Effector memory CD8-positive, alpha-beta T cell (primary cell): ENCODE measurements at regions not wholly inside any gene's neighbourhood (a gene's known extent, or its start where the extent isn't known, plus 50 kb on each side); places are given as distances from the start of the nearest gene placed in this dataset.

ENCODE experiments used
- ATAC-seq: fragments of 150-1000 bp; cut with Tn5 transposase; replicated peaks from 2 replicates; pipeline ENCODE4 v1.10.0; 2021; ENCODE audit warnings: mild to moderate bottlenecking, moderate library complexity
- DNase-seq, 3 experiments: peaks; one replicate each; pipeline ENCODE4 v3.0.0; 2021
- H3K27ac Mint-ChIP-seq, 2 donors: one replicate each; pipeline ENCODE4 v1.8.0; 2022; ENCODE audit warnings: mild to moderate bottlenecking in 2 of 2, mixed read lengths in 2 of 2, moderate library complexity in 2 of 2
- H3K27me3 Mint-ChIP-seq, 2 donors: one replicate each; pipeline ENCODE4 v1.8.0; 2022; ENCODE audit warnings: mixed read lengths in 2 of 2
- H3K36me3 Mint-ChIP-seq: one replicate; pipeline ENCODE4 v1.8.0; 2022; ENCODE audit warnings: mild to moderate bottlenecking, moderate library complexity, mixed read lengths; ENCODE audit not compliant: insufficient read depth
- H3K4me1 Mint-ChIP-seq, 2 donors: one replicate each; pipeline ENCODE4 v1.8.0; 2022; ENCODE audit warnings: low read depth in 2 of 2, mixed read lengths in 2 of 2
- H3K4me3 Mint-ChIP-seq, 2 donors: one replicate each; pipeline ENCODE4 v1.8.0; 2022; ENCODE audit warnings: mild to moderate bottlenecking in 2 of 2, mixed read lengths in 2 of 2, moderate library complexity in 2 of 2
- H3K9me3 Mint-ChIP-seq, 2 donors: one replicate each; pipeline ENCODE4 v1.8.0; 2022; ENCODE audit warnings: mixed read lengths in 2 of 2

GRCh38 chr10:120993089-120993488, 141.9 kb downstream of the WDR11 start:
- peaks cover 0 to under 1% of the 10 kb centered on the region in 2 donors for H3K4me1 Mint-ChIP-seq
- peaks cover 6 to 33% of the 10 kb centered on the region in 2 donors for H3K27me3 Mint-ChIP-seq
- no peak for ATAC-seq
- H3K4me3 Mint-ChIP-seq: no peak overlapping the region
- no peaks in the 10 kb centered on the region for H3K36me3 Mint-ChIP-seq
- H3K9me3 Mint-ChIP-seq: no peaks in the 10 kb centered on the region
- DNase-seq: no peak
- H3K27ac Mint-ChIP-seq: no peak overlapping the region

- Mint-ChIP-seq H3K9me3 (no peaks in the 10 kb centered on the region), H3K36me3 (no peaks in the 10 kb centered on the region), H3K27me3 (peaks cover 10 to 57% of the 10 kb centered on the region in 2 donors), H3K4me3 (no peak overlapping the region), H3K4me1 (no peaks in the 10 kb centered on the region), H3K27ac (no peak overlapping the region)
- ATAC-seq: no peak
- no peak for DNase-seq
These were observed 144.6 kb downstream of the WDR11 start for GRCh38 chr10:120995768-120996167.

GRCh38 chr10:120996456-120997034, 145.4 kb downstream of the WDR11 start:
- no peak overlapping the region for H3K27ac Mint-ChIP-seq
- no peaks in the 10 kb centered on the region for H3K9me3 Mint-ChIP-seq
- ATAC-seq (no peak), DNase-seq (no peak)
- H3K36me3 Mint-ChIP-seq: no peaks in the 10 kb centered on the region
- peaks cover 10 to 53% of the 10 kb centered on the region in 2 donors for H3K27me3 Mint-ChIP-seq
- no peaks in the 10 kb centered on the region for H3K4me1 Mint-ChIP-seq
- H3K4me3 Mint-ChIP-seq: no peak overlapping the region

- Mint-ChIP-seq H3K27ac (no peak overlapping the region), H3K36me3 (no peaks in the 10 kb centered on the region), H3K4me1 (no peaks in the 10 kb centered on the region), H3K27me3 (peaks cover 10 to 49% of the 10 kb centered on the region in 2 donors), H3K4me3 (no peak overlapping the region), H3K9me3 (peaks cover 0 to 7% of the 10 kb centered on the region in 2 donors)
- DNase-seq (no peak), ATAC-seq (no peak)
These were observed 146.2 kb downstream of the WDR11 start for GRCh38 chr10:120997313-120997712.

- DNase-seq: no peak
- Mint-ChIP-seq H3K27ac (no peak overlapping the region), H3K27me3 (peaks cover 10 to 49% of the 10 kb centered on the region in 2 donors), H3K4me3 (no peak overlapping the region), H3K9me3 (peaks cover 0 to 7% of the 10 kb centered on the region in 2 donors), H3K4me1 (no peaks in the 10 kb centered on the region), H3K36me3 (no peaks in the 10 kb centered on the region)
- ATAC-seq: no peak
These were observed 146.6 kb downstream of the WDR11 start for GRCh38 chr10:120997756-120998155.

- Mint-ChIP-seq H3K27ac (no peak overlapping the region), H3K36me3 (no peaks in the 10 kb centered on the region), H3K9me3 (peaks cover 0 to 7% of the 10 kb centered on the region in 2 donors), H3K4me1 (no peaks in the 10 kb centered on the region), H3K4me3 (no peak overlapping the region), H3K27me3 (peaks cover 10 to 49% of the 10 kb centered on the region in 2 donors)
- DNase-seq (no peak), ATAC-seq (no peak)
These were observed 147.1 kb downstream of the WDR11 start for GRCh38 chr10:120998251-120998650.

GRCh38 chr10:120998782-120999285, 147.7 kb downstream of the WDR11 start:
- no peaks in the 10 kb centered on the region for H3K4me1 Mint-ChIP-seq
- peaks cover 0 to 9% of the 10 kb centered on the region in 2 donors for H3K9me3 Mint-ChIP-seq
- ATAC-seq (no peak), DNase-seq (no peak)
- H3K4me3 Mint-ChIP-seq: no peak overlapping the region
- no peak overlapping the region for H3K27ac Mint-ChIP-seq
- H3K27me3 Mint-ChIP-seq: peaks cover 10 to 49% of the 10 kb centered on the region in 2 donors
- H3K36me3 Mint-ChIP-seq: no peaks in the 10 kb centered on the region

GRCh38 chr10:120999868-121000267, 148.7 kb downstream of the WDR11 start:
- ATAC-seq (no peak), DNase-seq (no peak)
- H3K36me3 Mint-ChIP-seq: no peaks in the 10 kb centered on the region
- no peak overlapping the region for H3K4me3 Mint-ChIP-seq
- peaks cover 10 to 49% of the 10 kb centered on the region in 2 donors for H3K27me3 Mint-ChIP-seq
- no peaks in the 10 kb centered on the region for H3K4me1 Mint-ChIP-seq
- peaks cover 7 to 19% of the 10 kb centered on the region in 2 donors for H3K9me3 Mint-ChIP-seq
- no peak overlapping the region for H3K27ac Mint-ChIP-seq

- DNase-seq (no peak), ATAC-seq (no peak)
- H3K27ac Mint-ChIP-seq: no peak overlapping the region
- no peaks in the 10 kb centered on the region for H3K36me3 Mint-ChIP-seq
- H3K9me3 Mint-ChIP-seq: peaks cover 11 to 37% of the 10 kb centered on the region in 2 donors
- peaks cover 4 to 28% of the 10 kb centered on the region in 2 donors for H3K27me3 Mint-ChIP-seq
- H3K4me1 Mint-ChIP-seq: no peaks in the 10 kb centered on the region
- H3K4me3 Mint-ChIP-seq: no peak overlapping the region
These were observed 151.5 kb downstream of the WDR11 start for GRCh38 chr10:121002586-121003205.

GRCh38 chr10:121005948-121006587, 154.9 kb downstream of the WDR11 start:
- Mint-ChIP-seq H3K36me3 (no peaks in the 10 kb centered on the region), H3K4me1 (no peaks in the 10 kb centered on the region), H3K9me3 (peaks cover 13 to 37% of the 10 kb centered on the region in 2 donors), H3K4me3 (no peak overlapping the region), H3K27ac (no peak overlapping the region), H3K27me3 (no peaks in the 10 kb centered on the region)
- DNase-seq (no peak), ATAC-seq (no peak)

GRCh38 chr10:121007264-121007663, 156.1 kb downstream of the WDR11 start:
- DNase-seq (no peak), ATAC-seq (no peak)
- no peaks in the 10 kb centered on the region for H3K4me1 Mint-ChIP-seq
- no peak overlapping the region for H3K4me3 Mint-ChIP-seq
- H3K27ac Mint-ChIP-seq: no peak overlapping the region
- peaks cover 13 to 31% of the 10 kb centered on the region in 2 donors for H3K9me3 Mint-ChIP-seq
- H3K27me3 Mint-ChIP-seq: peaks cover 0 to 6% of the 10 kb centered on the region in 2 donors
- no peaks in the 10 kb centered on the region for H3K36me3 Mint-ChIP-seq

GRCh38 chr10:121015916-121016315, 164.8 kb downstream of the WDR11 start:
- ATAC-seq: no peak
- no peaks in the 10 kb centered on the region for H3K4me1 Mint-ChIP-seq

GRCh38 chr10:121024905-121025584, 173.9 kb downstream of the WDR11 start:
- no peak overlapping the region for H3K27ac Mint-ChIP-seq
- no peak for ATAC-seq
- DNase-seq: no peak
- no peaks in the 10 kb centered on the region for H3K9me3 Mint-ChIP-seq
- no peaks in the 10 kb centered on the region for H3K4me1 Mint-ChIP-seq
- no peak overlapping the region for H3K4me3 Mint-ChIP-seq
- H3K36me3 Mint-ChIP-seq: no peaks in the 10 kb centered on the region
- H3K27me3 Mint-ChIP-seq: peaks cover 9 to 18% of the 10 kb centered on the region in 2 donors

More at GRCh38 chr10:121015916-121016315, 164.8 kb downstream of the WDR11 start:
- no peaks in the 10 kb centered on the region for H3K9me3 Mint-ChIP-seq
- DNase-seq: no peak
- peaks cover 0 to 19% of the 10 kb centered on the region in 2 donors for H3K27me3 Mint-ChIP-seq
- no peaks in the 10 kb centered on the region for H3K36me3 Mint-ChIP-seq
- no peak overlapping the region for H3K4me3 Mint-ChIP-seq
- H3K27ac Mint-ChIP-seq: no peak overlapping the region
